ENCODE measurements at regions not wholly inside any gene's neighbourhood (a gene's known extent, or its start where the extent isn't known, plus 50 kb on each side); places are given as distances from the start of the nearest gene placed in this dataset.

DNA sequence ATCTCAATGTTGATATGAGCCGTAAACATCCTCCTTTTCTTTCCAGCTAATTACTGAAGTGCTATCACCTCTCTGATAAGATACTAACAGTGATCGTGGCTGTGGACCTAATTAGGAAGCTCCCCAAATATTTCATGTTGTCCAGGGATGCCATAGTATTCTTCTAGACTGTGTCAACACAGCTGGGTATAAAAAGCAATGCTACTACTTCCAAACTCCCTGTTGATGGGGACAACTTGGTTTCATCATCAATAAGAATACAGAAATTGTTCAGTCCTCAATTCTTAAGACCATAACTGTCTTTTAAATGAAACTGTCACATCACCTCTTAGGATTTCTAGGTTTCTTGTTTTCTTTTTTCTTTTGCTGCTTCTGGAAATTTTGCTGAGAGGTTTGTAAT is 530.6 kb downstream of the TOX3 start:
- TF ChIP-seq, protein P1, sequence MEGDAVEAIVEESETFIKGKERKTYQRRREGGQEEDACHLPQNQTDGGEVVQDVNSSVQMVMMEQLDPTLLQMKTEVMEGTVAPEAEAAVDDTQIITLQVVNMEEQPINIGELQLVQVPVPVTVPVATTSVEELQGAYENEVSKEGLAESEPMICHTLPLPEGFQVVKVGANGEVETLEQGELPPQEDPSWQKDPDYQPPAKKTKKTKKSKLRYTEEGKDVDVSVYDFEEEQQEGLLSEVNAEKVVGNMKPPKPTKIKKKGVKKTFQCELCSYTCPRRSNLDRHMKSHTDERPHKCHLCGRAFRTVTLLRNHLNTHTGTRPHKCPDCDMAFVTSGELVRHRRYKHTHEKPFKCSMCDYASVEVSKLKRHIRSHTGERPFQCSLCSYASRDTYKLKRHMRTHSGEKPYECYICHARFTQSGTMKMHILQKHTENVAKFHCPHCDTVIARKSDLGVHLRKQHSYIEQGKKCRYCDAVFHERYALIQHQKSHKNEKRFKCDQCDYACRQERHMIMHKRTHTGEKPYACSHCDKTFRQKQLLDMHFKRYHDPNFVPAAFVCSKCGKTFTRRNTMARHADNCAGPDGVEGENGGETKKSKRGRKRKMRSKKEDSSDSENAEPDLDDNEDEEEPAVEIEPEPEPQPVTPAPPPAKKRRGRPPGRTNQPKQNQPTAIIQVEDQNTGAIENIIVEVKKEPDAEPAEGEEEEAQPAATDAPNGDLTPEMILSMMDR (conservative IDR thresholded peaks at IDR 0.05; ENCODE audit: low read length), result no peak
- no peak for TF ChIP-seq EZH2phosphoT487 (IDR thresholded peaks at IDR 0.05; ENCODE audit: borderline replicate concordance)
